K562 (cell line): ENCODE measurements at regions not wholly inside any gene's neighbourhood (a gene's known extent, or its start where the extent isn't known, plus 50 kb on each side); places are given as distances from the start of the nearest gene placed in this dataset.

Source experiments
- ATAC-seq: fragments of 200-7000 bp; cut with Tn5 transposase; 3 replicates; pipeline ENCODE4 v1.9.1; 2020; ENCODE audit warnings: moderate library complexity
- BruUV-seq: library from RNA; stranded (reverse); fragments of 400-500 nt; replicated peaks from 2 replicates; lab custom pipeline; 2021; lab: Mats Ljungman, UMichigan
- CTCF ChIA-PET: fragments of 300-600 bp; formaldehyde crosslinking; extraction: SDS; loops from one replicate; lab custom pipeline; 2021; ENCODE audit warnings: low intra/inter-chr PET ratio; lab: Yijun Ruan, JAX
- POLR2A ChIA-PET: fragments of 300-600, 350-650 bp; sonication (Branson Sonifier 250); formaldehyde crosslinking; extraction: SDS; loops from one replicate; lab custom pipeline; 2021; ENCODE audit warnings: antibody characterized with exemption, inconsistent platforms; lab: Yijun Ruan, JAX
- DNase-seq, 4 experiments: peaks; one replicate each; pipeline versions ENCODE4 v3.0.0 to v3.0.0-alpha.2; 2011 to 2018; ENCODE audit warnings: low spot score in 3 of 4, mixed read lengths in 3 of 4; ENCODE audit errors: extremely low read depth in 1 of 4
- FAIRE-seq: peaks from 2 replicates; lab custom pipeline; 2011; peaks lifted over from hg19 to GRCh38; lab: Jason Lieb, UNC
- H2AFZ ChIP-seq: 2 replicates; pipeline ENCODE4 v1.6.0; 2011; ENCODE audit warnings: low read depth, low read length, control low read depth, inconsistent platforms
- H3K27ac ChIP-seq: fragments of 200-600 bp; 3 replicates; pipeline ENCODE4 v1.8.0; 2011; ENCODE audit warnings: low read depth, mild to moderate bottlenecking, control low read depth, inconsistent platforms, low read length, moderate library complexity, mixed read lengths; ENCODE audit errors: extremely low read depth
- H3K27me3 ChIP-seq, 2 experiments: fragments of 300-600 bp in 1 of 2; 2 replicates in 1 of 2; 3 replicates in 1 of 2; pipeline versions ENCODE4 v1.6.0 to v1.8.0; 2011; ENCODE audit warnings: inconsistent platforms in 2 of 2, low read length in 2 of 2, mild to moderate bottlenecking in 1 of 2, mixed read lengths in 1 of 2, moderate library complexity in 1 of 2; ENCODE audit not compliant: control insufficient read depth in 2 of 2, insufficient read depth in 2 of 2
- H3K36me3 ChIP-seq: fragments of 300-600 bp; 3 replicates; pipeline ENCODE4 v1.8.0; 2011; ENCODE audit warnings: mild to moderate bottlenecking, low read length, inconsistent platforms; ENCODE audit not compliant: control insufficient read depth, insufficient read depth
- H3K4me1 ChIP-seq, 2 experiments: fragments of 200-600 bp in 1 of 2; replicated peaks in 1 of 2; 2 replicates in 1 of 2; 3 replicates in 1 of 2; pipeline versions ENCODE4 v1.5.1 to v1.8.0; 2011; ENCODE audit warnings: inconsistent platforms in 2 of 2, low read length in 2 of 2, mild to moderate bottlenecking in 1 of 2, mixed read lengths in 1 of 2, moderate library complexity in 1 of 2; ENCODE audit not compliant: control insufficient read depth in 2 of 2, insufficient read depth in 2 of 2
- H3K4me2 ChIP-seq: 2 replicates; pipeline ENCODE4 v1.6.1; 2011; ENCODE audit warnings: low read length, control low read depth, inconsistent platforms, mixed read lengths; ENCODE audit not compliant: insufficient read depth
- H3K4me3 ChIP-seq: fragments of 200-600 bp; sonication (generic), shearing (Covaris generic); 2 replicates; pipeline ENCODE4 v1.5.1; 2016; ENCODE audit warnings: control low read depth, inconsistent platforms
- H3K79me2 ChIP-seq: fragments of 200-600 bp; 3 replicates; pipeline ENCODE4 v1.8.0; 2011; ENCODE audit warnings: low read length, inconsistent platforms; ENCODE audit not compliant: control insufficient read depth, insufficient read depth
- H3K9ac ChIP-seq, 2 experiments: 2 replicates each; pipeline versions ENCODE4 v1.6.0 to v1.6.1; 2011; ENCODE audit warnings: low read depth in 2 of 2, low read length in 2 of 2, control low read depth in 1 of 2, inconsistent platforms in 1 of 2, mild to moderate bottlenecking in 1 of 2, mixed read lengths in 1 of 2; ENCODE audit not compliant: insufficient read depth in 1 of 2
- H3K9me1 ChIP-seq: one replicate; pipeline ENCODE4 v1.6.0; 2011; ENCODE audit warnings: inconsistent platforms, mild to moderate bottlenecking, low read length, moderate library complexity; ENCODE audit not compliant: control insufficient read depth, insufficient read depth
- H3K9me3 ChIP-seq: replicated peaks from 2 replicates; pipeline ENCODE4 v1.5.1; 2011; ENCODE audit warnings: low read depth, low read length, inconsistent platforms; ENCODE audit not compliant: control insufficient read depth, insufficient read depth
- H4K20me1 ChIP-seq: replicated peaks from 2 replicates; pipeline ENCODE4 v1.6.1; 2011; ENCODE audit warnings: low read length, inconsistent platforms, mixed read lengths; ENCODE audit not compliant: control insufficient read depth, insufficient read depth
- FOXA1 ChIP-seq: fragments of 450-650 bp; IDR thresholded peaks from 2 replicates; pipeline ENCODE4 v1.6.1; 2016; ENCODE audit warnings: mild to moderate bottlenecking, borderline replicate concordance
- GTF2A2 ChIP-seq: IDR thresholded peaks from 2 replicates; pipeline ENCODE4 v1.6.1; 2016; ENCODE audit warnings: mild to moderate bottlenecking, missing genetic modification characterization, missing compliant biosample characterization
- GTF2F1 ChIP-seq: IDR thresholded peaks from 2 replicates; pipeline ENCODE4 v1.6.1; 2011; ENCODE audit warnings: low read depth, low read length, improper control_type of control experiment
- HMG20A ChIP-seq: fragments of 450-650 bp; formaldehyde crosslinking; conservative IDR thresholded peaks from 2 replicates; pipeline ENCODE4 v1.4.0; 2020; ENCODE audit warnings: mild to moderate bottlenecking, mixed read lengths
- HSF4 ChIP-seq: fragments of 250-450 bp; sonication (Bioruptor Pico); IDR thresholded peaks from 2 replicates; pipeline ENCODE4 v2.1.2; 2022; ENCODE audit warnings: mild to moderate bottlenecking, moderate library complexity, borderline replicate concordance
- MXI1 ChIP-seq: IDR thresholded peaks from 2 replicates; pipeline ENCODE4 v1.6.1; 2011; ENCODE audit warnings: low read depth, mild to moderate bottlenecking, improper control_type of control experiment, low read length
- NEUROD1 ChIP-seq: fragments of 150-350 bp; IDR thresholded peaks from 2 replicates; pipeline ENCODE4 v1.6.1; 2014; ENCODE audit warnings: borderline replicate concordance, low read length, low read depth; ENCODE audit not compliant: partially characterized antibody
- PPARD ChIP-seq: fragments of 250-450 bp; sonication (Bioruptor Pico); IDR thresholded peaks from 2 replicates; pipeline ENCODE4 v1.8.0; 2022; ENCODE audit warnings: inconsistent platforms, mild to moderate bottlenecking, moderate library complexity
- SAFB2 ChIP-seq: fragments of 200-400 bp; formaldehyde crosslinking; IDR thresholded peaks from 2 replicates; pipeline ENCODE4 v1.6.1; 2018; ENCODE audit warnings: borderline replicate concordance, low read length, low read depth, moderate library complexity; ENCODE audit not compliant: severe bottlenecking
- SMARCE1 ChIP-seq: fragments of 450-650 bp; IDR thresholded peaks from 2 replicates; pipeline ENCODE4 v1.7.1; 2016; ENCODE audit warnings: mild to moderate bottlenecking
- TFAM ChIP-seq: fragments of 250-450 bp; sonication (Bioruptor Pico); conservative IDR thresholded peaks from 2 replicates; pipeline ENCODE4 v1.5.0; 2021; ENCODE audit warnings: mild to moderate bottlenecking, moderate library complexity
- whole genome bisulfite sequencing: fragments of 100-300 bp; shearing (Covaris generic); methylation state at CpG from one replicate; pipeline ENCODE4 v1.1.6; 2016; ENCODE audit warnings: low coverage, mixed read lengths; ENCODE audit not compliant: insufficient coverage; ENCODE audit errors: missing lambda C conversion rate; 5-methylcytosine and 5-hydroxymethylcytosine counted together
- in situ Hi-C: fragments of 300-500 bp; cut with MboI; formaldehyde crosslinking; loops from 4 replicates; pipeline ENCODE4 v1.15.0; 2018; ENCODE audit warnings: inconsistent platforms, mixed read lengths
- intact Hi-C: fragments of 100-400 bp; cut with micrococcal nuclease; formaldehyde crosslinking; loops from 2 replicates; pipeline ENCODE4 v1.14.2; 2022
- TF ChIP-seq, protein P1 (sequence below): fragments of 450-650 bp; IDR thresholded peaks from 2 replicates; pipeline ENCODE4 v1.6.1; 2016; ENCODE audit warnings: mild to moderate bottlenecking

- ChIA-PET POLR2A (no interaction called here), CTCF (no interaction called here)
- no TSS peak for BruUV-seq
- in situ Hi-C loops = no loop called here
- no peak overlapping the region for H3K4me2 ChIP-seq
- intact Hi-C loops = no loop called here
- ATAC-seq = no peak
- H3K27me3 ChIP-seq = no peaks in the 10 kb centered on the region
- H3K9ac ChIP-seq = no peak overlapping the region
- no peaks in the 10 kb centered on the region for H3K4me1 ChIP-seq
- no peak overlapping the region for H3K4me3 ChIP-seq
- H3K36me3 ChIP-seq = no peaks in the 10 kb centered on the region
- DNase-seq = no peak
- no peaks in the 10 kb centered on the region for H4K20me1 ChIP-seq
- H3K9me3 ChIP-seq = no peaks in the 10 kb centered on the region
- no peak overlapping the region for H2AFZ ChIP-seq
- no peaks in the 10 kb centered on the region for H3K9me1 ChIP-seq
- WGBS = 0% methylated on average over 1 of the region's 1 CpG
- TF ChIP-seq PPARD (CRISPR knock-in tag) (no peak), HMG20A (CRISPR knock-in tag) (no peak), SAFB2 (no peak), SMARCE1 (no peak)
- H3K79me2 ChIP-seq = no peaks in the 10 kb centered on the region
- no peak for FAIRE-seq
- H3K27ac ChIP-seq = no peak overlapping the region
Observed at GRCh38 chr2:35421485-35421884, 934.1 kb upstream of the CRIM1 start.

DNA sequence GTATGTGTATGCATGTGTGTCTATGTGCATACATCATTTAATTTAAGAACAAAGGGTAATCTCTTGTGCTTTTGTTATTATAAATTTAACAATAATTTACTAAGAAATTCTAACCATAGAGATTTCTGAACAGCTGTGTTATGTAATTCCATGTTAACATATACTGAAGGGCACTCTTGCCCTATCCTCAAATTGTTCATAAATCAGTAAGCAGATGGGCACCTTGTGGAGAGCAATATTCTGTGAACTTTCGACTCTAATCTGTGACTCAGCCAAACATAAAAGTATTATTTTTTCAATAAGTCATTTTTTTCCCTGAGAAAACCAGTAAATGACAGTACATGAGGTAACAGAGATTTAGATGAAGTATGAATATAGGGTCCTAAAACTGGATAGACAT is 938.3 kb upstream of the CRIM1 start:
- no TSS peak for BruUV-seq
- no peak overlapping the region for H3K4me2 ChIP-seq
- no peak overlapping the region for H3K9ac ChIP-seq
- no peaks in the 10 kb centered on the region for H3K27me3 ChIP-seq
- DNase-seq (no peak), FAIRE-seq (no peak), ATAC-seq (no peak)
- intact Hi-C loops = loop anchor here (10.0 kb wide), 1 partner anchor 1322 kb away; no protein-coding TSS in a partner anchor
- no peak overlapping the region for H3K27ac ChIP-seq
- POLR2A ChIA-PET = no interaction called here
- in situ Hi-C loops = no loop called here
- no peaks in the 10 kb centered on the region for H3K9me3 ChIP-seq
- 0% methylated on average over 1 of the region's 1 CpG for WGBS
- H3K4me1 ChIP-seq = no peaks in the 10 kb centered on the region
- H4K20me1 ChIP-seq = no peaks in the 10 kb centered on the region
- no peaks in the 10 kb centered on the region for H3K36me3 ChIP-seq
- no peak overlapping the region for H3K4me3 ChIP-seq
- CTCF ChIA-PET = no interaction called here
- no peak overlapping the region for H2AFZ ChIP-seq
- no peaks in the 10 kb centered on the region for H3K9me1 ChIP-seq
- H3K79me2 ChIP-seq = no peaks in the 10 kb centered on the region
- TF ChIP-seq GTF2F1 = no peak
- no peak for TF ChIP-seq MXI1
- TF ChIP-seq HSF4 = no peak
- TF ChIP-seq FOXA1 = no peak
- no peak for TF ChIP-seq TFAM
- TF ChIP-seq NEUROD1 = no peak
- no peak for TF ChIP-seq GTF2A2 (tag)
- TF ChIP-seq, protein P1, sequence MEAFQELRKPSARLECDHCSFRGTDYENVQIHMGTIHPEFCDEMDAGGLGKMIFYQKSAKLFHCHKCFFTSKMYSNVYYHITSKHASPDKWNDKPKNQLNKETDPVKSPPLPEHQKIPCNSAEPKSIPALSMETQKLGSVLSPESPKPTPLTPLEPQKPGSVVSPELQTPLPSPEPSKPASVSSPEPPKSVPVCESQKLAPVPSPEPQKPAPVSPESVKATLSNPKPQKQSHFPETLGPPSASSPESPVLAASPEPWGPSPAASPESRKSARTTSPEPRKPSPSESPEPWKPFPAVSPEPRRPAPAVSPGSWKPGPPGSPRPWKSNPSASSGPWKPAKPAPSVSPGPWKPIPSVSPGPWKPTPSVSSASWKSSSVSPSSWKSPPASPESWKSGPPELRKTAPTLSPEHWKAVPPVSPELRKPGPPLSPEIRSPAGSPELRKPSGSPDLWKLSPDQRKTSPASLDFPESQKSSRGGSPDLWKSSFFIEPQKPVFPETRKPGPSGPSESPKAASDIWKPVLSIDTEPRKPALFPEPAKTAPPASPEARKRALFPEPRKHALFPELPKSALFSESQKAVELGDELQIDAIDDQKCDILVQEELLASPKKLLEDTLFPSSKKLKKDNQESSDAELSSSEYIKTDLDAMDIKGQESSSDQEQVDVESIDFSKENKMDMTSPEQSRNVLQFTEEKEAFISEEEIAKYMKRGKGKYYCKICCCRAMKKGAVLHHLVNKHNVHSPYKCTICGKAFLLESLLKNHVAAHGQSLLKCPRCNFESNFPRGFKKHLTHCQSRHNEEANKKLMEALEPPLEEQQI = no peak
